UCSD-AML1 (cell line): ENCODE measurements at regions not wholly inside any gene's neighbourhood (a gene's known extent, or its start where the extent isn't known, plus 50 kb on each side); places are given as distances from the start of the nearest gene placed in this dataset.

Experiments used
- DNase-seq: peaks from one replicate; lab custom pipeline; 2025; ENCODE audit not compliant: unreplicated experiment; lab: John Stamatoyannopoulos, UW

GRCh38 chr11:95717314-95717713 lies 72.3 kb downstream of the FAM76B start:
- no peak for DNase-seq

GRCh38 chr11:95716266-95716665 lies 73.3 kb downstream of the FAM76B start:
- no peak for DNase-seq

- peak; percentile 27 for DNase-seq
Measured at GRCh38 chr11:95715777-95716241, 73.8 kb downstream of the FAM76B start.

- DNase-seq = no peak
Measured at GRCh38 chr11:95714843-95715776, 74.5 kb downstream of the FAM76B start.

GRCh38 chr11:95713428-95713827 lies 76.2 kb downstream of the FAM76B start:
- no peak for DNase-seq

GRCh38 chr11:95711945-95712221 lies 77.7 kb downstream of the FAM76B start:
- DNase-seq = no peak

GRCh38 chr11:95711162-95711944 lies 78.2 kb downstream of the FAM76B start:
- no peak for DNase-seq

GRCh38 chr11:95708681-95709080 lies 80.9 kb downstream of the FAM76B start:
- DNase-seq = no peak

- DNase-seq = no peak
Measured at GRCh38 chr11:95706974-95707387, 82.6 kb downstream of the FAM76B start.

GRCh38 chr11:95705485-95706124 lies 84.0 kb downstream of the FAM76B start:
- peak; percentile 70 for DNase-seq

- no peak for DNase-seq
Measured at GRCh38 chr11:95704865-95705264, 84.7 kb downstream of the FAM76B start.

- no peak for DNase-seq
Measured at GRCh38 chr11:95703049-95703448, 86.5 kb downstream of the FAM76B start.

GRCh38 chr11:95702526-95702925 lies 87.1 kb downstream of the FAM76B start:
- no peak for DNase-seq

- no peak for DNase-seq
Measured at GRCh38 chr11:95700471-95700817, 89.1 kb downstream of the FAM76B start.

- no peak for DNase-seq
Measured at GRCh38 chr11:95699631-95700470, 89.7 kb downstream of the FAM76B start.

GRCh38 chr11:95698676-95699557 lies 90.7 kb downstream of the FAM76B start:
- DNase-seq = no peak

- DNase-seq = no peak
Measured at GRCh38 chr11:95697614-95698408, 91.8 kb downstream of the FAM76B start.

- no peak for DNase-seq
Measured at GRCh38 chr11:95695181-95695580, 94.4 kb downstream of the FAM76B start.

GRCh38 chr11:95693298-95693697 lies 96.3 kb downstream of the FAM76B start:
- DNase-seq = no peak
